ENCODE measurements at regions not wholly inside any gene's neighbourhood (a gene's known extent, or its start where the extent isn't known, plus 50 kb on each side); places are given as distances from the start of the nearest gene placed in this dataset.

- DNase-seq: no peak
- H3K4me1 ChIP-seq (ENCODE audit: control insufficient read depth in 2 of 2, insufficient read depth in 2 of 2, low read length in 2 of 2): no peaks in the 10 kb centered on the region
- no peaks in the 10 kb centered on the region for H3K36me3 ChIP-seq (ENCODE audit: control insufficient read depth in 2 of 3, insufficient read depth in 3 of 3, low read length in 3 of 3)
- H3K27ac ChIP-seq (ENCODE audit: low read depth, low read length): no peak overlapping the region
- Mint-ChIP-seq H3K4me3 (no peak overlapping the region), H3K4me1 (no peaks in the 10 kb centered on the region), H3K27ac (no peak overlapping the region), H3K9me3 (peaks cover 0 to 7% (median 2%) of the 10 kb centered on the region in 11 donors), H3K36me3 (no peaks in the 10 kb centered on the region), H3K27me3 (peaks cover 0 to 7% (median 0%) of the 10 kb centered on the region in 5 donors)
- no peaks in the 10 kb centered on the region for H3K9me3 ChIP-seq (ENCODE audit: control insufficient read depth in 2 of 3, low read length in 3 of 3)
- intact Hi-C loops (cut with micrococcal nuclease): no loop called here
- H3K4me3 ChIP-seq (ENCODE audit: low read length): no peak overlapping the region
- H3K27me3 ChIP-seq (ENCODE audit: control insufficient read depth in 2 of 2, insufficient read depth in 2 of 2, low read length in 2 of 2): no peaks in the 10 kb centered on the region
- CTCF ChIA-PET: no interaction called here
- POLR2A ChIA-PET: no interaction called here
- ATAC-seq: no peak
Observed at GRCh38 chr5:167923396-167923795, 368.0 kb upstream of the WWC1 start.

- no peak for DNase-seq
Observed at GRCh38 chr5:167929841-167930240, 361.6 kb upstream of the WWC1 start.

GRCh38 chr5:167934551-167934971 is 356.9 kb upstream of the WWC1 start:
- ATAC-seq (no peak), DNase-seq (no peak)
- Mint-ChIP-seq H3K27ac (peak overlapping the region in 1 of 9 donors; percentile 3), H3K4me3 (no peak overlapping the region), H3K9me3 (peaks cover 0 to 9% (median 3%) of the 10 kb centered on the region in 11 donors), H3K36me3 (no peaks in the 10 kb centered on the region), H3K4me1 (peaks cover 0 to 4% (median 0%) of the 10 kb centered on the region in 7 donors), H3K27me3 (peaks cover 0 to 17% (median 0%) of the 10 kb centered on the region in 5 donors)
- intact Hi-C loops (cut with micrococcal nuclease): no loop called here
- Histone ChIP-seq H3K36me3 (ENCODE audit: control insufficient read depth in 2 of 3, insufficient read depth in 3 of 3, low read length in 3 of 3) (no peaks in the 10 kb centered on the region), H3K27ac (ENCODE audit: low read depth, low read length) (no peak overlapping the region), H3K4me3 (ENCODE audit: low read length) (no peak overlapping the region), H3K27me3 (ENCODE audit: control insufficient read depth in 2 of 2, insufficient read depth in 2 of 2, low read length in 2 of 2) (no peaks in the 10 kb centered on the region), H3K9me3 (ENCODE audit: control insufficient read depth in 2 of 3, low read length in 3 of 3) (no peaks in the 10 kb centered on the region), H3K4me1 (ENCODE audit: control insufficient read depth in 2 of 2, insufficient read depth in 2 of 2, low read length in 2 of 2) (no peaks in the 10 kb centered on the region)
- POLR2A ChIA-PET: no interaction called here
- CTCF ChIA-PET: no interaction called here

More at GRCh38 chr5:167929841-167930240, 361.6 kb upstream of the WWC1 start:
- POLR2A ChIA-PET: no interaction called here
- Mint-ChIP-seq H3K36me3 (no peaks in the 10 kb centered on the region), H3K9me3 (peaks cover 0 to 9% (median 0%) of the 10 kb centered on the region in 11 donors), H3K27ac (no peak overlapping the region), H3K4me1 (no peaks in the 10 kb centered on the region), H3K4me3 (no peak overlapping the region), H3K27me3 (peaks cover 0 to 7% (median 0%) of the 10 kb centered on the region in 5 donors)
- CTCF ChIA-PET: no interaction called here
- intact Hi-C loops (cut with micrococcal nuclease): no loop called here
- Histone ChIP-seq H3K9me3 (ENCODE audit: control insufficient read depth in 2 of 3, low read length in 3 of 3) (no peaks in the 10 kb centered on the region), H3K4me1 (ENCODE audit: control insufficient read depth in 2 of 2, insufficient read depth in 2 of 2, low read length in 2 of 2) (no peaks in the 10 kb centered on the region), H3K27me3 (ENCODE audit: control insufficient read depth in 2 of 2, insufficient read depth in 2 of 2, low read length in 2 of 2) (no peaks in the 10 kb centered on the region), H3K4me3 (ENCODE audit: low read length) (no peak overlapping the region), H3K36me3 (ENCODE audit: control insufficient read depth in 2 of 3, insufficient read depth in 3 of 3, low read length in 3 of 3) (no peaks in the 10 kb centered on the region), H3K27ac (ENCODE audit: low read depth, low read length) (no peak overlapping the region)
- ATAC-seq: no peak

DNA sequence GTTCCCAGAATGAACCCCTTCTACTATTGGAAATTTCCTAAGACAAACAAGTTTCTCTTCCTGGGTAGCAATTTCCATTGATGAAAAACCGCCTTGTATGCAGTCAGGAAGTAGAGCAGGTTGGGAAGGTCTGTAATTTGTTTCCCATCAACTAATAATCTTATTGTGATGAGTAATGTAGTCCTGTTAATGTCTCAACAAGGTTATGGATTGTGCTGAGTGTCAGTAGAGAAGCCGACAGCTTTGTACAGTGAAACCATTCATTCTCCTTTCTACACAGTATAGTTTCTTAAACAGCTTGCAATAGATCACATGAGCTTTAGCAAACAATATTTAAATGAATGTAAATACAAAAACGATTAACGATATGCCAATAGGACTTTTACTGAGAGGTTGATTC is 355.4 kb upstream of the WWC1 start:
- H3K36me3 Mint-ChIP-seq: no peaks in the 10 kb centered on the region
- peaks cover 0 to 9% (median 3%) of the 10 kb centered on the region in 11 donors for H3K9me3 Mint-ChIP-seq
- intact Hi-C loops (cut with micrococcal nuclease): no loop called here
- ChIA-PET POLR2A (no interaction called here), CTCF (no interaction called here)
- H3K9me3 ChIP-seq (ENCODE audit: control insufficient read depth in 2 of 3, low read length in 3 of 3): no peaks in the 10 kb centered on the region
- H3K4me3 ChIP-seq (ENCODE audit: low read length): no peak overlapping the region
- H3K4me1 Mint-ChIP-seq: peaks cover 0 to 4% (median 0%) of the 10 kb centered on the region in 7 donors
- H3K27me3 Mint-ChIP-seq: peaks cover 0 to 17% (median 0%) of the 10 kb centered on the region in 5 donors
- ATAC-seq (no peak), DNase-seq (no peak)
- no peaks in the 10 kb centered on the region for H3K4me1 ChIP-seq (ENCODE audit: control insufficient read depth in 2 of 2, insufficient read depth in 2 of 2, low read length in 2 of 2)
- H3K36me3 ChIP-seq (ENCODE audit: control insufficient read depth in 2 of 3, insufficient read depth in 3 of 3, low read length in 3 of 3): no peaks in the 10 kb centered on the region
- no peaks in the 10 kb centered on the region for H3K27me3 ChIP-seq (ENCODE audit: control insufficient read depth in 2 of 2, insufficient read depth in 2 of 2, low read length in 2 of 2)
- H3K4me3 Mint-ChIP-seq: no peak overlapping the region
- H3K27ac ChIP-seq (ENCODE audit: low read depth, low read length): no peak overlapping the region
- H3K27ac Mint-ChIP-seq: no peak overlapping the region

DNA sequence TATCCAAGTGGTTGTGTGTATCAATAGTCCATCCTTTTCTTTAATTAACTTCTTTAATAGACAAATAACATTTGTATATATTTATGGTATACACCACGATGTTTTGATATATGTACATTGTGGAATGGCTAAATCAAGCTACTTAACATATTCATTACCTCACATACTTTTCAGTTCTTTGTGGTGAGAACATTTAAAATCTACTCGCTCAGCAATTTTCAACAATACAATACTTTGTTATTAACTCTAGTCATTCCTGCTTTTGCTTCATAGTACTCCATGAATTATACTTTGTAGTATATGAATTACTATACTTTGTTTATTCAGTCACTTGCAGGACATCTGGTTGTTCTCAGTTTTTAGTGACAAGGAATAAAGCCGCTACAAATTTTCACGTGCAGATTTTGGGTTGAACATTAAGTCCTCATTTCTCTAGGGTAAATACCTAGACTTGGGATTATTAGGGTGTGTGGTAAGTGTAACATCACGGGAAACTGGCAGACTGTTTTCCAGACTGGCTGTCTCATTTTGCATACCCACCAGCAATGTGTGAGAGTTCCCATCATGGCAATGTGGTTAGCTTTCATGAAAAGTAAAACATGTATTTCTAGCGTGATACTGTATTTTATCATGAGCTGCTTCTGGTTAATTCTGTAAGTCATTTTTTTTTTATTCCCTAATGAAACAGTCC is 354.4 kb upstream of the WWC1 start:
- no peaks in the 10 kb centered on the region for H3K27me3 ChIP-seq (ENCODE audit: control insufficient read depth in 2 of 2, insufficient read depth in 2 of 2, low read length in 2 of 2)
- H3K4me1 Mint-ChIP-seq: peaks cover 0 to 4% (median 0%) of the 10 kb centered on the region in 7 donors
- no peaks in the 10 kb centered on the region for H3K36me3 Mint-ChIP-seq
- H3K4me3 Mint-ChIP-seq: no peak overlapping the region
- peaks cover 0 to 17% (median 0%) of the 10 kb centered on the region in 5 donors for H3K27me3 Mint-ChIP-seq
- no peak for DNase-seq
- H3K9me3 ChIP-seq (ENCODE audit: control insufficient read depth in 2 of 3, low read length in 3 of 3): no peaks in the 10 kb centered on the region
- H3K9me3 Mint-ChIP-seq: peaks cover 0 to 9% (median 3%) of the 10 kb centered on the region in 11 donors
- no peak for ATAC-seq
- no peak overlapping the region for H3K4me3 ChIP-seq (ENCODE audit: low read length)
- ChIA-PET POLR2A (no interaction called here), CTCF (no interaction called here)
- H3K27ac ChIP-seq (ENCODE audit: low read depth, low read length): no peak overlapping the region
- H3K36me3 ChIP-seq (ENCODE audit: control insufficient read depth in 2 of 3, insufficient read depth in 3 of 3, low read length in 3 of 3): no peaks in the 10 kb centered on the region
- H3K4me1 ChIP-seq (ENCODE audit: control insufficient read depth in 2 of 2, insufficient read depth in 2 of 2, low read length in 2 of 2): no peaks in the 10 kb centered on the region
- intact Hi-C loops (cut with micrococcal nuclease): no loop called here
- H3K27ac Mint-ChIP-seq: no peak overlapping the region

DNA sequence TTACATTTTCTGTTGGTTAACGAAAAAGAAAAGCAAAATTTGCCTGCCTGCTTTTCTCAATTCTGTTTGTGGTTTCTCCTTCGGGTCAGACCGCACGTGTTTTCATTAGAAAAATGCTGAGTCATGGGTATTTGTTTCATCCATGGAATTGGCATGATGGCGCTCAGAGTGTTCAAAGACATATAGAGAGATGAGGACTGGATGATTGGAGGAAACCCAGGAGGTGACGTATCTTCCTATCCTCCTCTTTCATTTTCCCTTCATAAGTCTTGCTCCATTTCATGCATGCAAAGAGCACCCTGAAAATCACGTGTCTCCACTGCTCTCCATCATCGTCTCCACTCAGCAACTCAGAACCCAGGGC is 353.8 kb upstream of the WWC1 start:
- no peaks in the 10 kb centered on the region for H3K27me3 ChIP-seq (ENCODE audit: control insufficient read depth in 2 of 2, insufficient read depth in 2 of 2, low read length in 2 of 2)
- Mint-ChIP-seq H3K27me3 (peaks cover 0 to 17% (median 0%) of the 10 kb centered on the region in 5 donors), H3K27ac (no peak overlapping the region), H3K36me3 (no peaks in the 10 kb centered on the region), H3K4me1 (peaks cover 0 to 4% (median 0%) of the 10 kb centered on the region in 7 donors), H3K4me3 (no peak overlapping the region), H3K9me3 (peaks cover 0 to 9% (median 3%) of the 10 kb centered on the region in 11 donors)
- ChIA-PET CTCF (no interaction called here), POLR2A (no interaction called here)
- no peaks in the 10 kb centered on the region for H3K9me3 ChIP-seq (ENCODE audit: control insufficient read depth in 2 of 3, low read length in 3 of 3)
- intact Hi-C loops (cut with micrococcal nuclease): no loop called here
- H3K4me1 ChIP-seq (ENCODE audit: control insufficient read depth in 2 of 2, insufficient read depth in 2 of 2, low read length in 2 of 2): no peaks in the 10 kb centered on the region
- DNase-seq (no peak), ATAC-seq (no peak)
- no peak overlapping the region for H3K27ac ChIP-seq (ENCODE audit: low read depth, low read length)
- no peak overlapping the region for H3K4me3 ChIP-seq (ENCODE audit: low read length)
- H3K36me3 ChIP-seq (ENCODE audit: control insufficient read depth in 2 of 3, insufficient read depth in 3 of 3, low read length in 3 of 3): no peaks in the 10 kb centered on the region

- Mint-ChIP-seq H3K9me3 (peaks cover 0 to 9% (median 3%) of the 10 kb centered on the region in 11 donors), H3K36me3 (no peaks in the 10 kb centered on the region), H3K4me3 (no peak overlapping the region), H3K27me3 (peaks cover 0 to 17% (median 0%) of the 10 kb centered on the region in 5 donors), H3K27ac (no peak overlapping the region), H3K4me1 (peaks cover 0 to 4% (median 0%) of the 10 kb centered on the region in 7 donors)
- DNase-seq: no peak
- H3K27ac ChIP-seq (ENCODE audit: low read depth, low read length): no peak overlapping the region
- no peak for ATAC-seq
- ChIA-PET CTCF (no interaction called here), POLR2A (no interaction called here)
- no peaks in the 10 kb centered on the region for H3K27me3 ChIP-seq (ENCODE audit: control insufficient read depth in 2 of 2, insufficient read depth in 2 of 2, low read length in 2 of 2)
- H3K9me3 ChIP-seq (ENCODE audit: control insufficient read depth in 2 of 3, low read length in 3 of 3): no peaks in the 10 kb centered on the region
- no peak overlapping the region for H3K4me3 ChIP-seq (ENCODE audit: low read length)
- intact Hi-C loops (cut with micrococcal nuclease): no loop called here
- no peaks in the 10 kb centered on the region for H3K36me3 ChIP-seq (ENCODE audit: control insufficient read depth in 2 of 3, insufficient read depth in 3 of 3, low read length in 3 of 3)
- H3K4me1 ChIP-seq (ENCODE audit: control insufficient read depth in 2 of 2, insufficient read depth in 2 of 2, low read length in 2 of 2): no peaks in the 10 kb centered on the region
Observed at GRCh38 chr5:167939686-167940085, 351.8 kb upstream of the WWC1 start.

Measured in naive thymus-derived CD4-positive, alpha-beta T cell (primary cell).